ENCODE measurements at regions not wholly inside any gene's neighbourhood (a gene's known extent, or its start where the extent isn't known, plus 50 kb on each side); places are given as distances from the start of the nearest gene placed in this dataset.

- no peak for DNase-seq
These were observed 50.6 kb upstream of the OSR1 start for GRCh38 chr2:19409046-19409445.

DNA sequence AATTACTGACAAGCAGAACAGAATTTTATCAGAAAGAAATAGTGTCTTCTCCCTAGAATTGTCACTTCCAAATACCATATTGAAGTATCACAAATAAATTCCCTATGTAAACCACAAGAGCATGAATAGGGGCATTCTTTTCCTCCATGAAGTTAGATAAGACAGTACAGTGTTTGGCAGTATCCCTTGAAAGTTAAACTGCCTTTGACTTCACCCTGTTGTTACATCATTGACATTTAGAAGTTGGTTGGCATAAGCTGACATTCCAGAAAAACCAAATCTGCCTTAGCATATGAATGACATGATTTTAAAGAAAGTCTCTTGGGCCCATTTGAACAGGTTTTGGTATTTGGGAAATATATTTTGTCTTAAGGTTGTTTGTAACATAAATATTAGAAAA lies 50.2 kb upstream of the OSR1 start:
- no peak for DNase-seq
